OCI-LY1 (cell line): ENCODE measurements at regions not wholly inside any gene's neighbourhood (a gene's known extent, or its start where the extent isn't known, plus 50 kb on each side); places are given as distances from the start of the nearest gene placed in this dataset.
A peak's percentile ranks its signal among the peaks of the same experiment; 100 is the strongest.

ENCODE experiments used
- EZH2 ChIP-seq: fragments of 200-600 bp; sonication (generic), shearing (Covaris generic); IDR thresholded peaks from 2 replicates; pipeline ENCODE4 v1.8.0; 2017; ENCODE audit warnings: borderline replicate concordance, mixed run types, mild to moderate bottlenecking, antibody characterized with exemption, low read length, moderate library complexity, mixed read lengths
- TF ChIP-seq, protein P1 (sequence below): fragments of 200-600 bp; sonication (generic), shearing (Covaris generic); IDR thresholded peaks from 2 replicates; pipeline ENCODE4 v1.5.1; 2017; ENCODE audit warnings: mild to moderate bottlenecking, antibody characterized with exemption, low read length, moderate library complexity, mixed read lengths

- TF ChIP-seq, protein P1, sequence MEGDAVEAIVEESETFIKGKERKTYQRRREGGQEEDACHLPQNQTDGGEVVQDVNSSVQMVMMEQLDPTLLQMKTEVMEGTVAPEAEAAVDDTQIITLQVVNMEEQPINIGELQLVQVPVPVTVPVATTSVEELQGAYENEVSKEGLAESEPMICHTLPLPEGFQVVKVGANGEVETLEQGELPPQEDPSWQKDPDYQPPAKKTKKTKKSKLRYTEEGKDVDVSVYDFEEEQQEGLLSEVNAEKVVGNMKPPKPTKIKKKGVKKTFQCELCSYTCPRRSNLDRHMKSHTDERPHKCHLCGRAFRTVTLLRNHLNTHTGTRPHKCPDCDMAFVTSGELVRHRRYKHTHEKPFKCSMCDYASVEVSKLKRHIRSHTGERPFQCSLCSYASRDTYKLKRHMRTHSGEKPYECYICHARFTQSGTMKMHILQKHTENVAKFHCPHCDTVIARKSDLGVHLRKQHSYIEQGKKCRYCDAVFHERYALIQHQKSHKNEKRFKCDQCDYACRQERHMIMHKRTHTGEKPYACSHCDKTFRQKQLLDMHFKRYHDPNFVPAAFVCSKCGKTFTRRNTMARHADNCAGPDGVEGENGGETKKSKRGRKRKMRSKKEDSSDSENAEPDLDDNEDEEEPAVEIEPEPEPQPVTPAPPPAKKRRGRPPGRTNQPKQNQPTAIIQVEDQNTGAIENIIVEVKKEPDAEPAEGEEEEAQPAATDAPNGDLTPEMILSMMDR: peak; percentile 11; the same call in 1 of the 2 replicates
- TF ChIP-seq EZH2: no peak
Observed at GRCh38 chr7:121449329-121449728, 53.2 kb upstream of the FAM3C start.
